SIG-M5 treated with dmso at 0.1 percent for 504 hours (cell line): ENCODE measurements at regions not wholly inside any gene's neighbourhood (a gene's known extent, or its start where the extent isn't known, plus 50 kb on each side); places are given as distances from the start of the nearest gene placed in this dataset.

Source experiments
- DNase-seq: peaks from one replicate; lab custom pipeline; 2025; ENCODE audit not compliant: unreplicated experiment; lab: John Stamatoyannopoulos, UW

DNA sequence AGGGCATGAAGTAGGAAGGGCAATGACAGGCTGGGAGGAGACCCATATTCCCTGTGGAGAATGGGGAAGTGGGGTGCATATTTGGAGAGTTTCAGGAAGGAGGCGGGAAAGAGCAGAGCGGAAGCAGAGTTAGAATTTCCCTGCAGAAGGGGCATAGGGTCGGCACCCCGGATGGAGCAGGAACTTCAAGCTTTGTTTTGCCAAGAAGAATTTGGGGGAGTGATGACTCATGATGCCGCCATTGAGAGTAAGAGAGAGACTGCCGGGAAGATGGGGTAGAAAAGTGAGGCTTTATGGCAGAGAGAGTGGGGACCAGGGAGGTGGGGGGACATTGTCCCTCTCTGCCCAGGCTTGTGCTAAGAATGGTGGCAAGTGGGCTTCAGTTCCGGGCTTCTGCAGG is 50.3 kb upstream of the EPB41L1 start:
- DNase-seq: no peak
